OCI-LY1 (cell line): ENCODE measurements at regions not wholly inside any gene's neighbourhood (a gene's known extent, or its start where the extent isn't known, plus 50 kb on each side); places are given as distances from the start of the nearest gene placed in this dataset.

Source experiments
- H2AFZ ChIP-seq: fragments of 200-600 bp; sonication (generic), shearing (Covaris generic); 2 replicates; pipeline ENCODE4 v1.6.0; 2014; ENCODE audit warnings: antibody characterized with exemption, mild to moderate bottlenecking, low read length
- H3F3A ChIP-seq: fragments of 200-600 bp; sonication (generic), shearing (Covaris generic); 2 replicates; pipeline ENCODE4 v1.6.0; 2014; ENCODE audit warnings: mild to moderate bottlenecking, antibody characterized with exemption, low read length, moderate library complexity; ENCODE audit not compliant: insufficient read depth
- H3K27ac ChIP-seq: fragments of 200-600 bp; sonication (generic); 2 replicates; pipeline ENCODE4 v1.5.1; 2014; ENCODE audit warnings: low read length, mixed run types, mild to moderate bottlenecking, low read depth; ENCODE audit not compliant: poor library complexity, severe bottlenecking
- H3K27me3 ChIP-seq: fragments of 200-600 bp; sonication (generic); 2 replicates; pipeline ENCODE4 v1.6.0; 2014; ENCODE audit warnings: antibody characterized with exemption, mild to moderate bottlenecking, low read length, moderate library complexity; ENCODE audit not compliant: insufficient read depth
- H3K36me3 ChIP-seq: fragments of 200-600 bp; sonication (generic); 2 replicates; pipeline ENCODE4 v1.6.1; 2014; ENCODE audit warnings: mild to moderate bottlenecking, antibody characterized with exemption, low read length, moderate library complexity, mixed read lengths; ENCODE audit not compliant: insufficient read depth
- H3K4me1 ChIP-seq: fragments of 200-600 bp; sonication (generic); 2 replicates; pipeline ENCODE4 v1.5.1; 2014; ENCODE audit warnings: mild to moderate bottlenecking, low read length, moderate library complexity; ENCODE audit not compliant: insufficient read depth, severe bottlenecking
- H3K4me2 ChIP-seq: fragments of 200-600 bp; sonication (generic), shearing (Covaris generic); 2 replicates; pipeline ENCODE4 v1.6.1; 2014; ENCODE audit warnings: low read length
- H3K4me3 ChIP-seq: fragments of 200-600 bp; sonication (generic); 2 replicates; pipeline ENCODE4 v1.5.1; 2014; ENCODE audit warnings: low read length, low read depth, mild to moderate bottlenecking, mixed read lengths; ENCODE audit not compliant: poor library complexity, severe bottlenecking
- H3K79me2 ChIP-seq: fragments of 200-600 bp; shearing (Covaris generic); 2 replicates; pipeline ENCODE4 v1.6.1; 2016; ENCODE audit warnings: mixed run types, low read length, mixed read lengths; ENCODE audit not compliant: insufficient read depth
- H3K9ac ChIP-seq: fragments of 200-600 bp; sonication (generic), shearing (Covaris generic); 2 replicates; pipeline ENCODE4 v1.6.1; 2014; ENCODE audit warnings: mild to moderate bottlenecking, low read length, mixed read lengths
- H3K9me2 ChIP-seq: fragments of 200-600 bp; sonication (generic), shearing (Covaris generic); 2 replicates; pipeline ENCODE4 v1.6.1; 2014; ENCODE audit warnings: low read depth, mild to moderate bottlenecking, low read length, mixed read lengths
- H3K9me3 ChIP-seq: fragments of 200-600 bp; shearing (Covaris generic); 2 replicates; pipeline ENCODE4 v1.6.1; 2014; ENCODE audit warnings: low read length, mixed read lengths
- H4K20me1 ChIP-seq: fragments of 200-600 bp; sonication (generic), shearing (Covaris generic); 2 replicates; pipeline ENCODE4 v1.6.0; 2016; ENCODE audit warnings: mild to moderate bottlenecking, low read length; ENCODE audit not compliant: insufficient read depth
- EZH2 ChIP-seq: fragments of 200-600 bp; sonication (generic), shearing (Covaris generic); IDR thresholded peaks from 2 replicates; pipeline ENCODE4 v1.8.0; 2017; ENCODE audit warnings: borderline replicate concordance, mixed run types, mild to moderate bottlenecking, antibody characterized with exemption, low read length, moderate library complexity, mixed read lengths
- TF ChIP-seq, protein P1 (sequence below): fragments of 200-600 bp; sonication (generic), shearing (Covaris generic); IDR thresholded peaks from 2 replicates; pipeline ENCODE4 v1.5.1; 2017; ENCODE audit warnings: mild to moderate bottlenecking, antibody characterized with exemption, low read length, moderate library complexity, mixed read lengths

DNA sequence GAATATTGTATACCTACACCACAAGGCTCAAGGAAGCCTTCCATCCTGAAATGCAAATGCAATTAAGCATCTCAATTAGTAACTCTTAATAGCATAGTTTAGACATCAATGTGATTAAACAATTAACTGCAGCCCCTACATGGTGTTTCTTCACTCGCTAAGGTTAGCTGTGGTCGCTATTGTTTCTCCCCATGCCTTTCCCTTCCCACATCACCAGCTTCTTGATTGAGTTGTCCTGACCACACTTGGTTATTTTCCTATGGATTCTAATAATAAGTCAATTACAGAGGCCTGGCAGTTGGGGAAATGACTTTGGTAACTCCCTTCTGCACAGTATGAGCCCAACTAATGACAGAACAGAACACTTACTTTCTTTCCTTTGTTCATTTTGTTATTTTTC lies 265.0 kb downstream of the ADAMTS20 start:
- Histone ChIP-seq H3K27ac (no peak overlapping the region), H3K4me3 (no peak overlapping the region), H3K79me2 (no peaks in the 10 kb centered on the region)

DNA sequence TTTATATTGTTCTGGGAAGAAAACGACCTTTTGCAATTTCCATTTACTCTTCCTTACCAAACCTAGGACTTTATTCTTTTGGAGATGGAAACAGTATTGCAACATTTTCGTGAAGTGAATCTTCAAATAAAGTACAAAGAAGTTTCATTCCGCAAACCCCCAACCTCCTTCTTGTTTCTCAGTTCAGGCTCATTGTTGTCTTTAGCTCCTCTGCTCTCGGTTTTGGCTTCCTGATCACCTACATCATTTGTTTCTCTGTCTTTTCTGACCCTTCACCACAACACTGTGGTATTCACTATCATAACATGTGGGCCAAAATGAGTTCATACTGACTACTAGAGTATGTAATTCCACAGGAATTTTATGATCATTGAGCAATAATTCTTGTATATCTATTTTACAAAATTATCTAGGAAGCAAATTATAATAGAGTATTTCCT lies 266.8 kb downstream of the ADAMTS20 start:
- TF ChIP-seq, protein P1, sequence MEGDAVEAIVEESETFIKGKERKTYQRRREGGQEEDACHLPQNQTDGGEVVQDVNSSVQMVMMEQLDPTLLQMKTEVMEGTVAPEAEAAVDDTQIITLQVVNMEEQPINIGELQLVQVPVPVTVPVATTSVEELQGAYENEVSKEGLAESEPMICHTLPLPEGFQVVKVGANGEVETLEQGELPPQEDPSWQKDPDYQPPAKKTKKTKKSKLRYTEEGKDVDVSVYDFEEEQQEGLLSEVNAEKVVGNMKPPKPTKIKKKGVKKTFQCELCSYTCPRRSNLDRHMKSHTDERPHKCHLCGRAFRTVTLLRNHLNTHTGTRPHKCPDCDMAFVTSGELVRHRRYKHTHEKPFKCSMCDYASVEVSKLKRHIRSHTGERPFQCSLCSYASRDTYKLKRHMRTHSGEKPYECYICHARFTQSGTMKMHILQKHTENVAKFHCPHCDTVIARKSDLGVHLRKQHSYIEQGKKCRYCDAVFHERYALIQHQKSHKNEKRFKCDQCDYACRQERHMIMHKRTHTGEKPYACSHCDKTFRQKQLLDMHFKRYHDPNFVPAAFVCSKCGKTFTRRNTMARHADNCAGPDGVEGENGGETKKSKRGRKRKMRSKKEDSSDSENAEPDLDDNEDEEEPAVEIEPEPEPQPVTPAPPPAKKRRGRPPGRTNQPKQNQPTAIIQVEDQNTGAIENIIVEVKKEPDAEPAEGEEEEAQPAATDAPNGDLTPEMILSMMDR: no peak
- TF ChIP-seq EZH2: no peak
- H3K9me2 ChIP-seq: no peaks in the 10 kb centered on the region

More for the DNA sequence above, 265.0 kb downstream of the ADAMTS20 start:
- Histone ChIP-seq H3K4me2 (no peak overlapping the region), H3F3A (no peaks in the 10 kb centered on the region), H4K20me1 (no peaks in the 10 kb centered on the region), H3K9me3 (no peaks in the 10 kb centered on the region), H3K9ac (no peak overlapping the region), H3K36me3 (no peaks in the 10 kb centered on the region), H3K9me2 (no peaks in the 10 kb centered on the region), H3K4me1 (no peaks in the 10 kb centered on the region), H2AFZ (no peak overlapping the region), H3K27me3 (no peaks in the 10 kb centered on the region)
- TF ChIP-seq, protein P1: no peak
- TF ChIP-seq EZH2: no peak

GRCh38 chr12:43284486-43285158 lies 267.4 kb downstream of the ADAMTS20 start:
- Histone ChIP-seq H3F3A (no peaks in the 10 kb centered on the region), H4K20me1 (no peaks in the 10 kb centered on the region), H3K9me3 (no peaks in the 10 kb centered on the region), H3K79me2 (no peaks in the 10 kb centered on the region), H3K9ac (no peak overlapping the region), H2AFZ (no peak overlapping the region), H3K27me3 (no peaks in the 10 kb centered on the region), H3K4me2 (no peak overlapping the region), H3K27ac (no peak overlapping the region), H3K9me2 (no peaks in the 10 kb centered on the region), H3K4me3 (no peak overlapping the region), H3K4me1 (no peaks in the 10 kb centered on the region), H3K36me3 (no peaks in the 10 kb centered on the region)
- TF ChIP-seq EZH2: no peak
- TF ChIP-seq, protein P1: no peak

More for the DNA sequence above, 266.8 kb downstream of the ADAMTS20 start:
- no peaks in the 10 kb centered on the region for H3K36me3 ChIP-seq
- H3K27ac ChIP-seq: no peak overlapping the region
- H4K20me1 ChIP-seq: no peaks in the 10 kb centered on the region
- no peaks in the 10 kb centered on the region for H3K4me1 ChIP-seq
- H3K4me2 ChIP-seq: no peak overlapping the region
- no peak overlapping the region for H2AFZ ChIP-seq
- no peak overlapping the region for H3K4me3 ChIP-seq
- H3F3A ChIP-seq: no peaks in the 10 kb centered on the region
- H3K9ac ChIP-seq: no peak overlapping the region
- H3K27me3 ChIP-seq: no peaks in the 10 kb centered on the region
- H3K79me2 ChIP-seq: no peaks in the 10 kb centered on the region
- no peaks in the 10 kb centered on the region for H3K9me3 ChIP-seq
